Kidney (tissue), 13 donors: ENCODE measurements at regions not wholly inside any gene's neighbourhood (a gene's known extent, or its start where the extent isn't known, plus 50 kb on each side); places are given as distances from the start of the nearest gene placed in this dataset.

ENCODE experiments used
- DNase-seq, 5 donors: peaks; one replicate each; pipeline ENCODE4 v3.0.0-alpha.2; 2013 to 2020
- FAIRE-seq: peaks from 2 replicates; lab custom pipeline; 2012; peaks lifted over from hg19 to GRCh38; lab: Jason Lieb, UNC
- H3K27ac ChIP-seq, 2 donors: one replicate each; pipeline ENCODE4 v1.7.0; 2013; ENCODE audit warnings: low read depth in 2 of 2, low read length in 2 of 2, inconsistent platforms in 1 of 2
- H3K27me3 ChIP-seq: one replicate; pipeline ENCODE4 v1.7.1; 2013; ENCODE audit warnings: low read length, inconsistent platforms; ENCODE audit not compliant: control insufficient read depth, insufficient read depth
- H3K36me3 ChIP-seq, 3 donors: one replicate each; pipeline versions ENCODE4 v1.7.0 to v1.7.1; 2013; ENCODE audit warnings: low read length in 3 of 3, control low read depth in 1 of 3, inconsistent platforms in 1 of 3; ENCODE audit not compliant: insufficient read depth in 3 of 3, control insufficient read depth in 2 of 3
- H3K4me1 ChIP-seq, 3 donors: one replicate each; pipeline versions ENCODE4 v1.7.0 to v1.7.1; 2013; ENCODE audit warnings: low read length in 3 of 3, inconsistent platforms in 1 of 3, low read depth in 1 of 3; ENCODE audit not compliant: control insufficient read depth in 2 of 3, insufficient read depth in 2 of 3
- H3K4me3 ChIP-seq, 3 donors: one replicate each; pipeline versions ENCODE4 v1.7.0 to v1.8.1; 2013; ENCODE audit warnings: low read length in 3 of 3, control low read depth in 1 of 3, inconsistent platforms in 1 of 3
- H3K9ac ChIP-seq, 3 donors: one replicate each; pipeline versions ENCODE4 v1.7.0 to v1.7.1; 2013; ENCODE audit warnings: low read length in 3 of 3, control low read depth in 1 of 3, inconsistent platforms in 1 of 3
- H3K9me3 ChIP-seq, 3 donors: one replicate each; pipeline versions ENCODE4 v1.7.0 to v1.7.1; 2013; ENCODE audit warnings: low read length in 3 of 3, control low read depth in 1 of 3, inconsistent platforms in 1 of 3; ENCODE audit not compliant: control insufficient read depth in 2 of 3, insufficient read depth in 1 of 3
- intact Hi-C: fragments of 100-400 bp; cut with DNase I; formaldehyde crosslinking; loops from one replicate; pipeline ENCODE4 v1.11.1; 2022
- TF ChIP-seq, protein P1 (sequence below): IDR thresholded peaks from 3 replicates; pipeline ENCODE4 v1.5.1; 2012; ENCODE audit warnings: mild to moderate bottlenecking, moderate library complexity, borderline replicate concordance; ENCODE audit not compliant: insufficient read depth; ENCODE audit errors: extremely low read depth
- donor health status: control.
- donor health status: control.
- donor health status: control.
- donor health status: control.
- donor health status: control.
- donor health status: DM: yes; HTN: yes; CAD: no.
- donor health status: Normal renal cell carcinoma (clear cell type).

GRCh38 chrX:39002466-39002865 lies 201.2 kb downstream of the MID1IP1 start:
- no peaks in the 10 kb centered on the region for H3K27me3 ChIP-seq
- H3K4me1 ChIP-seq: no peaks in the 10 kb centered on the region
- TF ChIP-seq, protein P1, sequence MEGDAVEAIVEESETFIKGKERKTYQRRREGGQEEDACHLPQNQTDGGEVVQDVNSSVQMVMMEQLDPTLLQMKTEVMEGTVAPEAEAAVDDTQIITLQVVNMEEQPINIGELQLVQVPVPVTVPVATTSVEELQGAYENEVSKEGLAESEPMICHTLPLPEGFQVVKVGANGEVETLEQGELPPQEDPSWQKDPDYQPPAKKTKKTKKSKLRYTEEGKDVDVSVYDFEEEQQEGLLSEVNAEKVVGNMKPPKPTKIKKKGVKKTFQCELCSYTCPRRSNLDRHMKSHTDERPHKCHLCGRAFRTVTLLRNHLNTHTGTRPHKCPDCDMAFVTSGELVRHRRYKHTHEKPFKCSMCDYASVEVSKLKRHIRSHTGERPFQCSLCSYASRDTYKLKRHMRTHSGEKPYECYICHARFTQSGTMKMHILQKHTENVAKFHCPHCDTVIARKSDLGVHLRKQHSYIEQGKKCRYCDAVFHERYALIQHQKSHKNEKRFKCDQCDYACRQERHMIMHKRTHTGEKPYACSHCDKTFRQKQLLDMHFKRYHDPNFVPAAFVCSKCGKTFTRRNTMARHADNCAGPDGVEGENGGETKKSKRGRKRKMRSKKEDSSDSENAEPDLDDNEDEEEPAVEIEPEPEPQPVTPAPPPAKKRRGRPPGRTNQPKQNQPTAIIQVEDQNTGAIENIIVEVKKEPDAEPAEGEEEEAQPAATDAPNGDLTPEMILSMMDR: no peak
- DNase-seq: no peak
- no peak for FAIRE-seq
- H3K9ac ChIP-seq: no peak overlapping the region
- H3K9me3 ChIP-seq: no peaks in the 10 kb centered on the region
- H3K27ac ChIP-seq: no peak overlapping the region
- intact Hi-C loops: no loop called here
- no peaks in the 10 kb centered on the region for H3K36me3 ChIP-seq
- H3K4me3 ChIP-seq: no peak overlapping the region

GRCh38 chrX:39008549-39008948 lies 207.3 kb downstream of the MID1IP1 start:
- peaks cover 0 to 3% (median 0%) of the 10 kb centered on the region in 3 donors for H3K4me1 ChIP-seq
- H3K27ac ChIP-seq: no peak overlapping the region
- no peak overlapping the region for H3K9ac ChIP-seq
- no peaks in the 10 kb centered on the region for H3K9me3 ChIP-seq
- no peak overlapping the region for H3K4me3 ChIP-seq
- TF ChIP-seq, protein P1: no peak
- no peaks in the 10 kb centered on the region for H3K27me3 ChIP-seq
- FAIRE-seq (no peak), DNase-seq (no peak)
- intact Hi-C loops: no loop called here
- H3K36me3 ChIP-seq: no peaks in the 10 kb centered on the region

GRCh38 chrX:39011454-39012221 lies 210.4 kb downstream of the MID1IP1 start:
- H3K27ac ChIP-seq: no peak overlapping the region
- DNase-seq (no peak), FAIRE-seq (no peak)
- intact Hi-C loops: no loop called here
- H3K36me3 ChIP-seq: no peaks in the 10 kb centered on the region
- TF ChIP-seq, protein P1: no peak
- H3K9ac ChIP-seq: no peak overlapping the region
- H3K4me3 ChIP-seq: no peak overlapping the region
- peaks cover 0 to 13% (median 11%) of the 10 kb centered on the region in 3 donors for H3K4me1 ChIP-seq
- no peaks in the 10 kb centered on the region for H3K9me3 ChIP-seq
- H3K27me3 ChIP-seq: no peaks in the 10 kb centered on the region
